ENCODE measurements at regions not wholly inside any gene's neighbourhood (a gene's known extent, or its start where the extent isn't known, plus 50 kb on each side); places are given as distances from the start of the nearest gene placed in this dataset.

DNA sequence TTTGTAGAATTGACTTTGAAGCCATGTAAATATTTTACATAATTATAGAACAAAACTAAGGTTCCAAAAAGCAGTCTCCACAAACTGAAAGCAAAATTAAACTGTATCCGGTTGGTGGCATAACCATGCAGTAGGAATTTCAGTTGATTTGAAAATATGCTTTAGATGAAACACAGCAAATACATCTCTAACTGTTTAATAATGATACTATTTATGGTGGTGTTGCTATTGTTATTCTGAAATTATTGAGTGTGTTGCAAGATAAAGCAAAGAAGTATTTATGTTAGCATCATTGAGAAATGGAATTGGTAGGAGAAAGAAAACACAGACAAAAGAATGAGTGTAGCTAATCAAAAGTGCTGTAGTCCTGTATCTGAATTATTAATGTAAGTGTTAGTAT is 73.8 kb upstream of the MTHFD1L start:
- TF ChIP-seq, protein P1, sequence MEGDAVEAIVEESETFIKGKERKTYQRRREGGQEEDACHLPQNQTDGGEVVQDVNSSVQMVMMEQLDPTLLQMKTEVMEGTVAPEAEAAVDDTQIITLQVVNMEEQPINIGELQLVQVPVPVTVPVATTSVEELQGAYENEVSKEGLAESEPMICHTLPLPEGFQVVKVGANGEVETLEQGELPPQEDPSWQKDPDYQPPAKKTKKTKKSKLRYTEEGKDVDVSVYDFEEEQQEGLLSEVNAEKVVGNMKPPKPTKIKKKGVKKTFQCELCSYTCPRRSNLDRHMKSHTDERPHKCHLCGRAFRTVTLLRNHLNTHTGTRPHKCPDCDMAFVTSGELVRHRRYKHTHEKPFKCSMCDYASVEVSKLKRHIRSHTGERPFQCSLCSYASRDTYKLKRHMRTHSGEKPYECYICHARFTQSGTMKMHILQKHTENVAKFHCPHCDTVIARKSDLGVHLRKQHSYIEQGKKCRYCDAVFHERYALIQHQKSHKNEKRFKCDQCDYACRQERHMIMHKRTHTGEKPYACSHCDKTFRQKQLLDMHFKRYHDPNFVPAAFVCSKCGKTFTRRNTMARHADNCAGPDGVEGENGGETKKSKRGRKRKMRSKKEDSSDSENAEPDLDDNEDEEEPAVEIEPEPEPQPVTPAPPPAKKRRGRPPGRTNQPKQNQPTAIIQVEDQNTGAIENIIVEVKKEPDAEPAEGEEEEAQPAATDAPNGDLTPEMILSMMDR (IDR thresholded peaks at IDR 0.05; ENCODE audit: poor library complexity) = no peak
- no peak for TF ChIP-seq EZH2phosphoT487 (IDR thresholded peaks at IDR 0.05; ENCODE audit: low read depth, severe bottlenecking, unreplicated experiment)

All from hepatocyte (in vitro differentiated cells).